Gastrocnemius medialis (tissue), 4 donors: ENCODE measurements at regions not wholly inside any gene's neighbourhood (a gene's known extent, or its start where the extent isn't known, plus 50 kb on each side); places are given as distances from the start of the nearest gene placed in this dataset.

ENCODE experiments used
- ATAC-seq, 2 donors: fragments of 150-250 bp; one replicate each; pipeline ENCODE4 v1.9.1; 2016
- DNase-seq, 2 donors: peaks; one replicate each; pipeline ENCODE4 v3.0.0-alpha.2; 2019
- H3K27ac ChIP-seq, 4 donors: fragments of 200-600 bp; sonication (generic); 1 replicate in 1 of 4; 2 replicates in 3 of 4; pipeline ENCODE4 v1.5.1; 2016 to 2018; ENCODE audit warnings: mild to moderate bottlenecking in 2 of 4, moderate library complexity in 1 of 4
- H3K27me3 ChIP-seq, 3 donors: fragments of 200-600 bp; sonication (generic) in 2 of 3; 1 replicate in 1 of 3; 2 replicates in 2 of 3; pipeline versions ENCODE4 v1.5.1 to v1.6.0; 2016 to 2019; ENCODE audit warnings: mild to moderate bottlenecking in 1 of 3, moderate library complexity in 1 of 3
- H3K36me3 ChIP-seq, 2 donors: fragments of 200-600 bp; sonication (generic) in 1 of 2; one replicate each; pipeline ENCODE4 v1.5.1; 2017 to 2018
- H3K4me1 ChIP-seq, 2 donors: fragments of 200-600 bp; sonication (generic) in 1 of 2; one replicate each; pipeline ENCODE4 v1.5.1; 2016 to 2017; ENCODE audit warnings: mild to moderate bottlenecking in 2 of 2
- H3K4me3 ChIP-seq, 4 donors: fragments of 200-600 bp; sonication (generic) in 3 of 4; 1 replicate in 1 of 4; 2 replicates in 3 of 4; pipeline ENCODE4 v1.5.1; 2016 to 2019; ENCODE audit warnings: mild to moderate bottlenecking in 2 of 4
- H3K9me3 ChIP-seq, 3 donors: fragments of 200-600 bp; sonication (generic) in 2 of 3; 1 replicate in 1 of 3; 2 replicates in 2 of 3; pipeline ENCODE4 v1.5.1; 2016 to 2019
- CTCF ChIP-seq, 5 experiments: fragments of 450-650 bp in 3 of 5; fragments of 200-600 bp in 2 of 5; sonication (generic) in 2 of 5; IDR thresholded peaks in 4 of 5; conservative IDR thresholded peaks in 1 of 5; 1 replicate in 4 of 5; 2 replicates in 1 of 5; pipeline ENCODE4 v1.5.1; 2016 to 2019; ENCODE audit warnings: antibody characterized with exemption in 5 of 5, mild to moderate bottlenecking in 3 of 5, moderate library complexity in 3 of 5
- POLR2A ChIP-seq, 2 donors: fragments of 450-650 bp; IDR thresholded peaks; one replicate each; pipeline ENCODE4 v1.6.1; 2017; ENCODE audit warnings: antibody characterized with exemption in 2 of 2, mild to moderate bottlenecking in 2 of 2, moderate library complexity in 2 of 2
- in situ Hi-C, 4 donors: fragments of 200-750 bp; cut with MboI; loops; one replicate each; pipeline versions ENCODE4 v1.15.0 to v1.8.0; 2017; ENCODE audit warnings: low sequenced_read_pairs in 4 of 4
- intact Hi-C: fragments of 100-400 bp; cut with DNase I; formaldehyde crosslinking; loops from one replicate; pipeline ENCODE4 v1.15.1; 2023; ENCODE audit warnings: low total_unique reads

GRCh38 chr3:144566320-144566719, 594.7 kb downstream of the DIPK2A start:
- Histone ChIP-seq H3K36me3 (no peaks in the 10 kb centered on the region), H3K4me1 (peaks cover 6 to 8% of the 10 kb centered on the region in 2 donors), H3K27me3 (no peaks in the 10 kb centered on the region), H3K9me3 (no peaks in the 10 kb centered on the region), H3K4me3 (no peak overlapping the region), H3K27ac (no peak overlapping the region)
- TF ChIP-seq CTCF (IDR thresholded peaks at IDR 0.05 in 4 of 5, conservative IDR thresholded peaks at IDR 0.05 in 1 of 5) (no peak), POLR2A (IDR thresholded peaks at IDR 0.05) (no peak)
- intact Hi-C loops (no loop called here), in situ Hi-C loops (no loop called here)
- no peak for DNase-seq
- ATAC-seq, result no peak

DNA sequence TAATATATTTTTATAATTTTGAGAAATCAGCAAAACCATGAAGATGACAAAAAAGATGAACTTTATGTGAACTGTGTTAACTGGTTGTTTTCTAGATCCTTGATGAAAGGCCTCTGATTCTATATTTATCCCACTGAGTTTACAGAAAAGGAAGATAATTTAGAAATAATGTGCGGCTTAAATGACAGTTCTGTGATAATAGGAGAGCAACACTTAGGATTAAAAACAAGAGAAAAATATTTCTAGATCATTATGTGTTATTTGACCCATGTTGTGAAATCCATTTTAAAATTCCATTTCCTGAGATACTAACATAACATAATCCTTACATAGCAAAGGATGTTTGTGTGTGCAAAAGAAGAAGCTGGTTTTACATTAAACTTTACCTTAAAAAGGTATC, 598.0 kb downstream of the DIPK2A start:
- Histone ChIP-seq H3K9me3 (no peaks in the 10 kb centered on the region), H3K27me3 (no peaks in the 10 kb centered on the region), H3K27ac (no peak overlapping the region), H3K4me3 (no peak overlapping the region), H3K4me1 (no peaks in the 10 kb centered on the region), H3K36me3 (no peaks in the 10 kb centered on the region)
- DNase-seq (no peak), ATAC-seq (no peak)
- intact Hi-C loops (no loop called here), in situ Hi-C loops (no loop called here)
- TF ChIP-seq POLR2A (IDR thresholded peaks at IDR 0.05) (no peak), CTCF (IDR thresholded peaks at IDR 0.05 in 4 of 5, conservative IDR thresholded peaks at IDR 0.05 in 1 of 5) (no peak)

GRCh38 chr3:144583871-144584270, 612.2 kb downstream of the DIPK2A start:
- in situ Hi-C loops (no loop called here), intact Hi-C loops (no loop called here)
- Histone ChIP-seq H3K4me3 (no peak overlapping the region), H3K27ac (no peak overlapping the region), H3K9me3 (no peaks in the 10 kb centered on the region), H3K4me1 (no peaks in the 10 kb centered on the region), H3K36me3 (no peaks in the 10 kb centered on the region), H3K27me3 (no peaks in the 10 kb centered on the region)
- ATAC-seq (no peak), DNase-seq (no peak)
- no peak for TF ChIP-seq POLR2A (IDR thresholded peaks at IDR 0.05)
- TF ChIP-seq CTCF (IDR thresholded peaks at IDR 0.05 in 4 of 5, conservative IDR thresholded peaks at IDR 0.05 in 1 of 5), result no peak

GRCh38 chr3:144585408-144585807, 613.8 kb downstream of the DIPK2A start:
- DNase-seq (no peak), ATAC-seq (no peak)
- intact Hi-C loops, result no loop called here
- in situ Hi-C loops, result no loop called here
- no peaks in the 10 kb centered on the region for H3K9me3 ChIP-seq
- H3K36me3 ChIP-seq, result no peaks in the 10 kb centered on the region
- TF ChIP-seq POLR2A (IDR thresholded peaks at IDR 0.05) (no peak), CTCF (IDR thresholded peaks at IDR 0.05 in 4 of 5, conservative IDR thresholded peaks at IDR 0.05 in 1 of 5) (no peak)
- H3K27ac ChIP-seq, result no peak overlapping the region
- H3K4me1 ChIP-seq, result no peaks in the 10 kb centered on the region
- H3K4me3 ChIP-seq, result no peak overlapping the region
- no peaks in the 10 kb centered on the region for H3K27me3 ChIP-seq

DNA sequence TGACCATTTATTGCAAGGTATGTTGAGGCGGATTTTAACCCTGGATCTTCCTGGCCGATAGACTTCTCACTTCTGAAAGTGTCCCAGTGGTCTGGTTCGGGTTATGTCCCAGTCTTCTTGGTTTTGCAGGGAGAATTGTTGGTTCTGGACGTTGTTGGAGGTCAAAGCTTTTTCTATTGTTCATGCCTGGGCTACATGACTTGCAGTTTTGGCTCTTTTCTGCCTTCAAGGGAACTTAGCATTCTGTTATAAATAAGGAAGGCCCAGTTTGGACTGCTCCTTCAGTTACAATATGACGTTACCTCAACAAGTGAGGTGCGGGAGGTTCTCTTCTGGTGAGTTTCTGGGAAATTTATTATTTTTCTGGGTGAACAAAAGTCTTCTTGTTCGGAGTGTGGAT, 614.3 kb downstream of the DIPK2A start:
- Histone ChIP-seq H3K9me3 (no peaks in the 10 kb centered on the region), H3K27me3 (no peaks in the 10 kb centered on the region), H3K27ac (no peak overlapping the region), H3K36me3 (no peaks in the 10 kb centered on the region), H3K4me3 (no peak overlapping the region), H3K4me1 (no peaks in the 10 kb centered on the region)
- no peak for ATAC-seq
- TF ChIP-seq POLR2A (IDR thresholded peaks at IDR 0.05) (no peak), CTCF (IDR thresholded peaks at IDR 0.05 in 4 of 5, conservative IDR thresholded peaks at IDR 0.05 in 1 of 5) (no peak)
- intact Hi-C loops (no loop called here), in situ Hi-C loops (no loop called here)
- no peak for DNase-seq
